GM21786 (cell line): ENCODE measurements at regions not wholly inside any gene's neighbourhood (a gene's known extent, or its start where the extent isn't known, plus 50 kb on each side); places are given as distances from the start of the nearest gene placed in this dataset.
"Not testable (repeated sequence)": the region's sequence is repeated elsewhere in the genome, so short reads cannot be mapped to it uniquely, and the experiment has no call there.

Experiments used
- ATAC-seq: cut with Tn5 transposase; IDR thresholded peaks from one replicate; pipeline ENCODE4 v1.9.1; 2021; ENCODE audit not compliant: unreplicated experiment

DNA sequence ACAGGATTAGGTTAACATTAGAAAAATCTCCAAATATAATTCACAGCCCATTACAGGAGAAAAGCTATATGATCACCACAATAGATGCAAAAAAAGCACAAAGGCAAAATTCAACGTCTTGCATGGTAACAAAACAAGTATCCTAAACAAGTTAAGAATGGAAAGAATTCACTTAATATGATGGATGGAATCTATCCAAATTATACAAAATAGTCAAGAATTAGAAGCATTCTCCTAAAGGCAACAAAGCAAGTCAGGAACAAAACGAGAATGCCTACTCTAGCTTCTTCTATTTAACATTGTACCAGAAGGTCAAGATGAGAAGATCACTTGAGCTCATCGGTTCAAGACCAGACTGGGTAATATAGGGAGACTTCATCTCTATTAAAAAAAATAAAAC is 442.8 kb downstream of the SETD4 start:
- no peak for ATAC-seq

GRCh38 chr21:35616090-35616489 is 444.2 kb downstream of the SETD4 start:
- ATAC-seq: no peak

GRCh38 chr21:35615325-35615724 is 445.0 kb downstream of the SETD4 start:
- no peak for ATAC-seq

GRCh38 chr21:35614396-35614921 is 445.9 kb downstream of the SETD4 start:
- no peak for ATAC-seq

DNA sequence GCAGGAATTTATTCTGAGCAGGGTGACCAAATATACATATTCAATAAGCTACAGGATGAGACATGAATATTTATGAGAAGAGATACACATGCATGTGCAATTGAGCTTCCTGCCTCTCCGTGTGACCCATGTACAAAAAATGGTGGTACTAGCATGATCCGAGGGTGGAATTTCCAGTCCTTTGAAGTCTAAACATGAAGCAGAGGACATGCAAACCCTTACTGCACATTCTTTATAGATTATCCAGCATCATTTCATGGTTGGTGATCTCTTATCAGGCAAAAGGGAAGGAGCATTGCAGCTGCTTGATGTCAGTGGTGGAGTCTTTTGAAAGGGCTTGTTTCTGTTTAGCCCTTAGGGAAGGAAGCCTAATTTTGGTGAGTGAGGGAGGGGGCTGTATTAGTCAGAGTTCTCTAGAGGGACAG is 448.6 kb downstream of the SETD4 start:
- no peak for ATAC-seq

GRCh38 chr21:35609263-35609662 is 451.1 kb downstream of the SETD4 start:
- no peak for ATAC-seq

GRCh38 chr21:35607406-35607805 is 452.9 kb downstream of the SETD4 start:
- no peak for ATAC-seq

GRCh38 chr21:35606578-35606977 is 453.7 kb downstream of the SETD4 start:
- ATAC-seq: no peak

DNA sequence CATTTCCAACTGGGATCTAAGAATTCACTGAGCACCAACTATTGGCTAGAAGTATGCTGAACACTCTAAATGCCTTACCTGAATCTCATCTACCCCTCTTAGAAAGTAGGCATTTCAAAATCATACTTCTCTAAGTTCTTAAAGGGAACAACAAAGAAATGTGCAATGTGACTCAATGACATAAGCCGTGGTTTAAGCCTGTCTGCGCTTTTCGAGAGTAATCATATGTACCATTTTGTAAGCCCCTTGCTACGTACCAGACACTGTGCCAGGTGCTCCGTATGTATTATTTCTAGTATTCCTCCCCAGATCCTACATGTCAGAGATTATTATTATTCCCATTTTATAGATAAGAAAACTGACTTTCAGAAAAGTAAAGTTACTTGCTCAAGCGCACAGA is 454.2 kb downstream of the SETD4 start:
- ATAC-seq: no peak

GRCh38 chr21:35603494-35603893 is 456.8 kb downstream of the SETD4 start:
- no peak for ATAC-seq

DNA sequence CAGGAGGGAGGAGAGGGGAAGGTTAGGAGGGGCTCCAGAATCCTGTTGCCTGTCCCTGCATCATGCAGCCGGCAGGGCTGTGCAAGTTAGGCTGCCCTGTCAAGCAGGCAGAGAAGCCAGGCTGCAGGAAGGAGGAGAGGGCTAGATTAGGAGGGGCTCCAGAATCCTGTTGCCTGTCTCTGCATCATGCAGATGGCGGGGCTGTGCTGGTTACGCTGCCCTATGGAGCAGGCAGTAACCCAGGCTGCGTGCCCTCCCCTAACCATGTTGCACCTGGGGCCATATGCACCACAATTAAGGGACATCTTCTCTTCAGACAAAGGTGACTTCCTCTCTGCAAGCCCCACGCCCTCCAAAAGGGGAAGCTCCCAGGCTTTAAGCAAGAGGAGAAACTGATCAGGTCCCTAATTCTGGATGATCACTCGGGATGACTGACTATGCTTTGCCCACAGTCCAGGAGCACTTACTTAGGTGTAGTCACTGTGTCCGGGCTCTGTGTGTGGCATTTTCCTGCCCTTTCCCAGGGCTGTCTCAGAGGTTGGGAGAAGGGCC is 457.4 kb downstream of the SETD4 start:
- no peak for ATAC-seq

- ATAC-seq: no peak
Measured at GRCh38 chr21:35601211-35601610, 459.1 kb downstream of the SETD4 start.

GRCh38 chr21:35599164-35599563 is 461.2 kb downstream of the SETD4 start:
- no peak for ATAC-seq

DNA sequence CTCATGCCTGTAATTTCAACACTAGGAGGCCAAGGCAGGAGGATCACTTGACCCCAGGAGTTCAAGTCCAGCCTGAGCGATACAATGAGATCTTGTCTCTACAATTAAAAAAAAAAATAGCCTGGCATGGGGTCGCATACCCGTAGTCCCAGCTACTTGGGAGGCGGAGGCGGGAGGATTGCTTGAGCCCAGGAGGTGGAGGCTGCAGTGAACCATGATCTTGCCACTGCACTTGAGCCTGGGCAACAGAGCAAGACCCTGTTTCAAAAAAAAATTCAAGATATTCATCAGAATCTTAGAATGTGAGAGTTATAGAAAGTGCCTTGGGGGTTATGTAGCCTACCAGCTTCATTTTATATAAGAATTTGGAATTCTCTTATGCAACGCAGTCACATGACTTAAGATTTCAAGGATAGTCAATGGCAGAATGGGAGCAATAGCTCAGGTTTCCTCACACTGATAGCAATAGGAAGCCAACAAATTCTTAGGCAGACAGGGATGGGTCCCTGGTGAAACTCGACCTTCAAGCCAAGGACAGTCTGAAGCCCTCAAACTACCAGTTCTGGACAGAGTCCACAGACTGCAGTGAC is 462.5 kb downstream of the SETD4 start:
- no peak for ATAC-seq

DNA sequence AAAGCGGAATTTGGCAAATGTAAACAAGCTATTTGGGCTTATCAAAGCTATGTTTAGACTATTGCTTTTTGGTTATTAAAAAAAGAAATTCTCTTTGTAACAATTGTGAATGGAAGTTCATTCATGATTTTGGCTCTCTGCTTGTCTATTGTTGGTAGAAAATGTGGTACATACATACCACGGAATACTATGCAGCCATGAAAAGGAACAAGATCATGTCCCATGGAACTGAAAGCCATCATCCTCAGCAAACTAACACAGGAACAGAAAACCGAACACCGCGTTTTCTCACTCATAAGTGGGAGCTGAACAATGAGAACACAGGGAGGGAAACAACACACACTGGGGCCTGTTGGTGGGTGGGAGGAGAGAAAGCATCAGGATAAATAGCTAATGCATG is 465.4 kb downstream of the SETD4 start:
- no peak for ATAC-seq

- no peak for ATAC-seq
Measured at GRCh38 chr21:35593000-35593502, 467.3 kb downstream of the SETD4 start.

GRCh38 chr21:35590284-35590683 is 470.0 kb downstream of the SETD4 start:
- ATAC-seq: not testable (repeated sequence)

DNA sequence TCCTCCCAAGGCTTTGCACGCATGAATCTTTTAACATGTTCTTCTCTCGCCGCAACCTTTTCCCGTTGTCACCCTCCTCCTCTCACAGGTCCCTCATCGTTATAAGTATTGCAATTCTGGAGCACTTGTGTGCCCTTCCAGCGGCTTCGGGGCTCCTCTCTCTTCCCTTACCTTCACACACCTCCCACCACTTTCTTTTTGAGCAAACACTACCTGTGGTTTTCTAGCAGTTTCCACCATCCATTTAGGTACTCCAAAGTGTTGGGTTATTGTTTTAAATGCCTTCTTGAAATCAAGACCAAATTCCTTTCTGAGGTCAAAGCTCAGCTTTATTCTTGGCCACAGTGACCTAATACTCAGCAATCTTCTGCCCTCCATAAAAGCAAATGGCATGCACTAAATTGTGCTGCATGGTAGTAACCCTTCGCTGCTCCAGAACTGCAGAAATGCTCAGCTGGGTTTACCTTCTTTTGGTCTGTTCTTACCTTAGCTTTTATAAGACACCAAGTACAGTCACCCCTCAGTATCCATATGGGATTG is 472.4 kb downstream of the SETD4 start:
- no peak for ATAC-seq

GRCh38 chr21:35586305-35586704 is 474.0 kb downstream of the SETD4 start:
- no peak for ATAC-seq

DNA sequence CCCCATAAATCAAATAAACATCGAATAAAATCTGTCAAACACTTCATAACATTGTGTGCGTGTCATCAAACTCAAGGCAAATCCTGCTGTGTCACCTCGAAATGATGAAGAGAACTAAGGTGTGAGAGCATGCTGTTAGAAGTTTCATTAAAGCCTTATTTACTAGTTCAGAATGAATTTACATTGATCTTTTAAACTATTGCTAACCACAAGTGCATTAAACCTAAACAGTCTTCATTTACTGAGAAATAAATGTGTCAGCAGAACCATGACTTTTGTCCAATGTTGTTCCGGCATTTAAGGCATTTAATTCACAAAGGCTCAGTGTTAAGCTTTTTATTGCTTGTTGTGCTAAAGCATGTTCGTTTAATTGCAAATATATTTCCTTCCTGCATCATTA is 474.4 kb downstream of the SETD4 start:
- no peak for ATAC-seq

DNA sequence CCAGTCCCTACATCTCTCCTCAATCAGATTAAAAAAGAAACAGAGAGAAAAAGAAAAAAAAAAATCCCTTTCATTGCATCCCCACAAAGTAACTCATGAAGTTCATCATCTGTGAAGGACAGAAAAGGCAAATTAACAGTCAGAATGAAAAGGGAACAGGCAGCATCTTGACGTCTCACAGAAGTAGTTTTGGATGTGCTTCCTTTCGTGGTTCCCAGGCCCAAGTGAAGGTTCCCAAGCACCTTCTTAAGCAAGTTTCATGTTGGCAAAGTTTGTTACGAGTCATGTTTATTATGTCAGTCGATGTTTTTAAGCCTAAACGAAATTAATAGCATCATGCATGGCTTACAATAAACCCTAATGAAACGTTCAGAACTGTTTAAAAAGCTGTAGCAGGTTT is 475.2 kb downstream of the SETD4 start:
- no peak for ATAC-seq

DNA sequence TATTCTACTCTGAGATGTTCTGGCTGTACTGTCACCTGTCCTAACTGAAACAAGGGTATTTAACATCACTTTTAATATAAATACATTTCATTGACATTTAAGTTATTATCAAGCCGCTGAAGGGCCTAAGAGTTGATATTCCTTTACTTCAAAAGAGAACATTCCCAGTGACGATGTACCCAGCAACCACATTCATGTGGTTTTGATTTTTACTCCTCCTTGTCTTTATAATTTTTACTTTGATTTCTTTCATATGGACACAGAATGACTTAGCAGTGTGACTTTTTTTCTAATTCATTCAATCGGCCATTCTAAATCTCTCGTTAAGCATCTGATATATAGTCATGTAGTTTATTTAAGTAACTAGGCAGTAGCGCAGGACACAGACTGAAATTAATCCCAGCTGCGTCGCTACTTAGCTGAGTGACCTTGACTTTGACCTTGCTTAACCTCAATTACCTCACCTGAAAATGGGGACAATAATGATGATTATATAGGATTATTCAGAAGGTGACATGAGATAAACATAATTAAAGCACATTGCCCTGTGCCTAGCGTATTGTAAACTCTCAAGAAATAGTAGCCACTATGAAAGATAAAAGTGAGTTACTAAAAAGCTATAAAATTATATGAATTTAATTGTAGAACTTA is 476.6 kb downstream of the SETD4 start:
- no peak for ATAC-seq
